IPS DF 6.9 (cell line): ENCODE measurements at regions not wholly inside any gene's neighbourhood (a gene's known extent, or its start where the extent isn't known, plus 50 kb on each side); places are given as distances from the start of the nearest gene placed in this dataset.

Source experiments
- DNase-seq: peaks from one replicate; pipeline ENCODE4 v3.0.0-alpha.2; 2013; ENCODE audit warnings: low read depth, low spot score
- H3K27ac ChIP-seq: one replicate; pipeline ENCODE4 v1.5.1; 2013; ENCODE audit warnings: low read length, control low read depth
- H3K27me3 ChIP-seq: 2 replicates; pipeline ENCODE4 v1.6.1; 2013; ENCODE audit warnings: mild to moderate bottlenecking, low read length; ENCODE audit not compliant: control insufficient read depth, insufficient read depth
- H3K36me3 ChIP-seq: 2 replicates; pipeline ENCODE4 v1.6.1; 2013; ENCODE audit warnings: low read length; ENCODE audit not compliant: control insufficient read depth, insufficient read depth
- H3K4me1 ChIP-seq: 2 replicates; pipeline ENCODE4 v1.6.1; 2013; ENCODE audit warnings: low read length; ENCODE audit not compliant: control insufficient read depth, insufficient read depth
- H3K4me3 ChIP-seq: 2 replicates; pipeline ENCODE4 v1.5.1; 2013; ENCODE audit warnings: mild to moderate bottlenecking, low read length
- H3K9me3 ChIP-seq: 2 replicates; pipeline ENCODE4 v1.6.1; 2013; ENCODE audit warnings: low read length, inconsistent platforms; ENCODE audit not compliant: control insufficient read depth, insufficient read depth
- WGBS: extraction: QIAGEN DNeasy Blood & Tissue Kit; methylation state at CpG from one replicate; pipeline ENCODE4 v1.1.7; 2013; ENCODE audit warnings: mixed read lengths, missing lambda C conversion rate; ENCODE audit not compliant: insufficient read length, insufficient coverage; 5-methylcytosine and 5-hydroxymethylcytosine counted together

DNA sequence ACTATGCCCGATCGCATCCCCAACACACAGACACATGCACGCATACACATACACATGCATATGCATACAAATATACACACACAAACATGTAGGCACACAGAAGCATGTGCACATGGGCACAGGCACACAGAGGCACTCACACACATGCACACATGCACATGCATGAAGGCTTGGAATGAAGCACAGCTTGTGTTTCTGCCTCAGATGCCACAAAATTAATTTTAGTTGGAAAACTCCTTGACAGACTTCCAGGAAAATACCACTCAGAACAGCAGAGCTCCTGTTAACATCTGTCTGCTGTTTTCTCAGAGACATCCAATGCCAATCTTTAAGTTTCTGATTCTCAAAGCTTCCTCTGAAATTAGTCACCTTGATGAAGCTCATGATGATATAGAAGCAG, 532.7 kb downstream of the RFC3 start:
- no peak overlapping the region for H3K27ac ChIP-seq
- no peak overlapping the region for H3K4me3 ChIP-seq
- DNase-seq: no peak
- H3K36me3 ChIP-seq: no peaks in the 10 kb centered on the region
- WGBS: no CpG with 5 or more reads among the region's 3 CpGs
- H3K9me3 ChIP-seq: no peaks in the 10 kb centered on the region
- H3K4me1 ChIP-seq: no peaks in the 10 kb centered on the region
- H3K27me3 ChIP-seq: no peaks in the 10 kb centered on the region

DNA sequence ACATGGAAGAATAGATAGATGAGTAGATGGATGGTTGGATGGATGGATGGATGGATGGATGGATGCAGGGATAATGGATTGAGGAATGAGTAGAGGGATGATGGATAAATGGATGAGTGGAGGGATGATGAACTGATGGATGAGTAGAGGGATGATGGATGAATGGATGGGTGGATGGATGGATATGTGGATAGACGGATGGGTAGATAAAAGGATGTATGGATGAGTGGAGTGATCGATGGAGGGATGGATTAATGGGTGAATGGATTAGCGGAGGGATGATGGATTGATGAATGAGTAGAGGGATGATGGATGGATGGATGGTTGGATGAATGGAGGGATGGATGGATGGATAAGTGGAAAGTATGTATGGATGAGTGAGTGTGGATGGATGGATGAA, 533.2 kb downstream of the RFC3 start:
- no peaks in the 10 kb centered on the region for H3K27me3 ChIP-seq
- H3K36me3 ChIP-seq: no peaks in the 10 kb centered on the region
- WGBS: 100% methylated on average over 3 of the region's 3 CpGs
- H3K4me3 ChIP-seq: no peak overlapping the region
- H3K27ac ChIP-seq: no peak overlapping the region
- DNase-seq: no peak
- no peaks in the 10 kb centered on the region for H3K4me1 ChIP-seq
- no peaks in the 10 kb centered on the region for H3K9me3 ChIP-seq

- no peaks in the 10 kb centered on the region for H3K27me3 ChIP-seq
- no CpG with 5 or more reads among the region's 4 CpGs for WGBS
- H3K27ac ChIP-seq: no peak overlapping the region
- DNase-seq: no peak
- H3K4me3 ChIP-seq: no peak overlapping the region
- H3K36me3 ChIP-seq: no peaks in the 10 kb centered on the region
- no peaks in the 10 kb centered on the region for H3K9me3 ChIP-seq
- H3K4me1 ChIP-seq: peaks cover 2% of the 10 kb centered on the region; the same call in 1 of the 2 replicates
These were observed 535.0 kb downstream of the RFC3 start for GRCh38 chr13:34352958-34353357.

DNA sequence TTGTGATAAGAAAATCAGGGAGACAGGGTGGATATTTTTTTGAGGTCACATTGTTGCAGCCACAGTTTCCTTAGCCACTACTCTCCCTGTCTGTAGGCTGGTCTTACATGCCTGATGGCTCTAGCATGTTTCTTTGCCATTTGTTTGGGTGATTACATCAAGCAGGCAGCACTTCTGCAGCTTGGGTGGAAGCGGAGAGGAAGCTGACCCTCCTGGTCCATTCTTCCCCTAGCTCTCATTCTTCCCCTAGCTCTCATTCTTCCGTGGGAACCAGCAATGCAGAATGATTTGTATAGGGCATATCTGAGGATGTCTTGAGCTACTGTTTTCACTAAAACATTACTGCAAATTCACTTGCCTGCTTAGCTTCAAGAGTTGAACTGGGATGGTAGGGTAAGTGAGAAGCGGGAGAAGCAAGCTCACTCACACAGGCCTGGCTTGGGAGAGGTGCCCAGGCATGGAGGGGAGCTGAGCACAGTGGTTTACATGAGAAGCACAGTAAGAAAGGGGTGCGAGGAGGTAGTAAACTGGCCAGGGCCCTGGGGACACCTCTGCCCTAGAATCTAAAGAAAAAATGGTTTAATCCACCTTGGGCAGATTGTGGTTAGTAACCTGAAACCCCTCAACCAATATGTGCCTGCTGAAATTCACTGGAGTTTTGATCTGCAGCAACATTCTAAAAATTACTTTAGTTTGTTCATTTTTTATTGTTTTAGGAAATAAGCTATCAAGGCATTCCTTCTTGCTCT, 538.9 kb downstream of the RFC3 start:
- H3K27me3 ChIP-seq: no peaks in the 10 kb centered on the region
- WGBS: no CpG with 5 or more reads among the region's 4 CpGs
- peaks cover 2% of the 10 kb centered on the region; the same call in 1 of the 2 replicates for H3K4me1 ChIP-seq
- H3K4me3 ChIP-seq: no peak overlapping the region
- no peak for DNase-seq
- no peak overlapping the region for H3K27ac ChIP-seq
- H3K9me3 ChIP-seq: no peaks in the 10 kb centered on the region
- H3K36me3 ChIP-seq: no peaks in the 10 kb centered on the region

GRCh38 chr13:34357435-34358232, 539.7 kb downstream of the RFC3 start:
- H3K4me3 ChIP-seq: no peak overlapping the region
- no peaks in the 10 kb centered on the region for H3K27me3 ChIP-seq
- no peak for DNase-seq
- H3K9me3 ChIP-seq: no peaks in the 10 kb centered on the region
- no peaks in the 10 kb centered on the region for H3K36me3 ChIP-seq
- peaks cover 2% of the 10 kb centered on the region; the same call in 1 of the 2 replicates for H3K4me1 ChIP-seq
- no peak overlapping the region for H3K27ac ChIP-seq
- WGBS: no CpG with 5 or more reads among the region's 10 CpGs

DNA sequence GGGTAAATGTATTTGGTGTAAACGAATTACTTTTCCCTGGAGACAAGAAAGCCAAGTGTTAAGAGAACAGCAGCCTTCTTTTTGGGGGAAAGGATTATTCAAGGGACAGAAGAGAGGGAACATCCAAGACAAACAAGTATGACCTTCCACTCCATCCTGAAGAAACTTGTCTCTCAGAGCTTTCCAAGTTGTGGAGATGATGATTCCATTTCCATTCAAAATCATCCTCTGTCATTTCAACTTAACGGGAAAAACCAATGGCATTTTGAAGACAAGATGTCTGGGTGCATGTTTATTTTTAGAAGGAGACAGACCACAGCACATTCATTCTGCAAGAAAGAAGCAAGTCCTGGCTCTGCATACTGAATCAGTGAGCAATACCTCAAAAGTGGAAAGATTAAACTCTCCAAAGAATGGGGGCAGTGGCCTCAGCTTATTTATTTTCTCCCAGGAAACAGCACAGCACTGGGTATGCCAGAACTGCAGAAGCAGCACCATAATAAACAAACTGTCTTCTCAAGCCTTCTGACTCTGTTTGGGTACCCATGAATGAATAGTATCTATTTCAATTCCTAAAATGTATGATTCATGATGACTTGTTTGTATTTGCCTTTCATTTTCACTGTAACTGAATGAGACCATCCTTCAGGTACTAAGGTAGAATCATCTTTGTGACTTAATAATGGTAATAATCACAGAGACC, 541.0 kb downstream of the RFC3 start:
- no peaks in the 10 kb centered on the region for H3K36me3 ChIP-seq
- no peak for DNase-seq
- no peaks in the 10 kb centered on the region for H3K9me3 ChIP-seq
- no CpG with 5 or more reads among the region's 2 CpGs for WGBS
- no peak overlapping the region for H3K27ac ChIP-seq
- no peaks in the 10 kb centered on the region for H3K27me3 ChIP-seq
- H3K4me3 ChIP-seq: no peak overlapping the region
- peaks cover 2% of the 10 kb centered on the region; the same call in 1 of the 2 replicates for H3K4me1 ChIP-seq

GRCh38 chr13:34360702-34361101, 542.8 kb downstream of the RFC3 start:
- Histone ChIP-seq H3K27me3 (no peaks in the 10 kb centered on the region), H3K27ac (no peak overlapping the region)
- no peak for DNase-seq

GRCh38 chr13:34361560-34361959, 543.6 kb downstream of the RFC3 start:
- WGBS: no CpG with 5 or more reads among the region's 4 CpGs
- no peak for DNase-seq
- Histone ChIP-seq H3K9me3 (no peaks in the 10 kb centered on the region), H3K4me1 (peaks cover 2% of the 10 kb centered on the region; the same call in 1 of the 2 replicates), H3K27ac (no peak overlapping the region), H3K36me3 (no peaks in the 10 kb centered on the region), H3K4me3 (no peak overlapping the region), H3K27me3 (no peaks in the 10 kb centered on the region)

More at GRCh38 chr13:34360702-34361101, 542.8 kb downstream of the RFC3 start:
- H3K36me3 ChIP-seq: no peaks in the 10 kb centered on the region
- no peaks in the 10 kb centered on the region for H3K9me3 ChIP-seq
- H3K4me1 ChIP-seq: peaks cover 2% of the 10 kb centered on the region; the same call in 1 of the 2 replicates
- H3K4me3 ChIP-seq: no peak overlapping the region

- H3K27ac ChIP-seq: no peak overlapping the region
- no peak overlapping the region for H3K4me3 ChIP-seq
- H3K9me3 ChIP-seq: no peaks in the 10 kb centered on the region
- DNase-seq: no peak
- no peaks in the 10 kb centered on the region for H3K27me3 ChIP-seq
- WGBS: no CpG with 5 or more reads among the region's 4 CpGs
- no peaks in the 10 kb centered on the region for H3K36me3 ChIP-seq
- H3K4me1 ChIP-seq: no peaks in the 10 kb centered on the region
These were observed 545.3 kb downstream of the RFC3 start for GRCh38 chr13:34363266-34363665.

GRCh38 chr13:34364633-34365032, 546.7 kb downstream of the RFC3 start:
- no peak overlapping the region for H3K4me3 ChIP-seq

More at GRCh38 chr13:34364633-34365032, 546.7 kb downstream of the RFC3 start:
- no peaks in the 10 kb centered on the region for H3K27me3 ChIP-seq
- DNase-seq: no peak
- H3K27ac ChIP-seq: no peak overlapping the region
- no peaks in the 10 kb centered on the region for H3K9me3 ChIP-seq
- no peaks in the 10 kb centered on the region for H3K36me3 ChIP-seq
- WGBS: no CpG with 5 or more reads among the region's 1 CpG
- H3K4me1 ChIP-seq: no peaks in the 10 kb centered on the region
